GM12875 (cell line): ENCODE measurements at regions not wholly inside any gene's neighbourhood (a gene's known extent, or its start where the extent isn't known, plus 50 kb on each side); places are given as distances from the start of the nearest gene placed in this dataset.
"Not testable (repeated sequence)": the region's sequence is repeated elsewhere in the genome, so short reads cannot be mapped to it uniquely, and the experiment has no call there.

Source experiments
- H3K4me3 ChIP-seq: one replicate; pipeline ENCODE4 v1.5.1; 2011; ENCODE audit warnings: low read depth, low read length, control low read depth
- CTCF ChIP-seq: IDR thresholded peaks from 2 replicates; pipeline ENCODE4 v1.5.1; 2011; ENCODE audit warnings: low read depth, mild to moderate bottlenecking, control low read depth, inconsistent platforms, low read length, moderate library complexity, borderline replicate concordance; ENCODE audit not compliant: insufficient read depth

- no peak overlapping the region for H3K4me3 ChIP-seq
- no peak for TF ChIP-seq CTCF
Observed at GRCh38 chr3:36063992-36064391, 316.3 kb upstream of the STAC start.

- no peak overlapping the region for H3K4me3 ChIP-seq
- TF ChIP-seq CTCF = no peak
Observed at GRCh38 chr3:36065321-36065720, 315.0 kb upstream of the STAC start.

- no peak overlapping the region for H3K4me3 ChIP-seq
Observed at GRCh38 chr3:36075491-36075890, 304.8 kb upstream of the STAC start.

DNA sequence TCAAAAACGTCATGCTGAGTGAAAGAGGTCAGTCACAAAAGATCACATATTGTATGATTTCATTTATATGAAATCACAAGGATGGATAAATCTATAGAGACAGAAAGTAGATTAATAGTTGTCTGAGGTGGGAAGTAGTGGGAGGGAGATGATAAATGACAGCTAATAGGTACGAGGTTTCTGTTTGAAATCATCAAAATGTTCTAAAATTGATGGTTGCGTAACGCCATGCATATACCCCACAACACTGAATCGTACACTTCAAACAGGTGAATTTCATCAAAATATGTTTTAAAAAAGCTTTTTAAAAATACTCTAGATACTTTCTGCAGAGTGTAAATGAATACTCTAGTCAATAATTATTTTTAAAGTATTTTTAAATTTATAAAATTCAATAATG lies 303.0 kb upstream of the STAC start:
- TF ChIP-seq CTCF = no peak
- H3K4me3 ChIP-seq = no peak overlapping the region

More at GRCh38 chr3:36075491-36075890, 304.8 kb upstream of the STAC start:
- TF ChIP-seq CTCF = no peak

DNA sequence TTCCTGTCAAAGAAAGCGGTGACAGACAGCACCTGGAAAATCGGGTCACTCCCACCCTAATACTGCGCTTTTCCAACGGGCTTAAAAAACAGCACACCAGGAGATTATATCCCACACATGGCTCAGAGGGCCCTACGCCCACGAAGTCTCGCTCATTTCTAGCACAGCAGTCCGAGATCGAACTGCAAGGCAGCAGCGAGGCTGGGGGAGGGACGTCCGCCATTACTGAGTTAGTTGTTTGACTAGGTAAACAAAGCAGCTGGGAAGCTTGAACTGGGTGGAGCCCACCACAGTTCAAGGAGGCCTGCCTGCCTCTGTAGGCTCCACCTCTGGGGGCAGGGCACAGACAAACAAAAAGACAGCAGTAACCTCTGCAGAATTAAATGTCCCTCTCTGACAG lies 297.3 kb upstream of the STAC start:
- H3K4me3 ChIP-seq = not testable (repeated sequence)

DNA sequence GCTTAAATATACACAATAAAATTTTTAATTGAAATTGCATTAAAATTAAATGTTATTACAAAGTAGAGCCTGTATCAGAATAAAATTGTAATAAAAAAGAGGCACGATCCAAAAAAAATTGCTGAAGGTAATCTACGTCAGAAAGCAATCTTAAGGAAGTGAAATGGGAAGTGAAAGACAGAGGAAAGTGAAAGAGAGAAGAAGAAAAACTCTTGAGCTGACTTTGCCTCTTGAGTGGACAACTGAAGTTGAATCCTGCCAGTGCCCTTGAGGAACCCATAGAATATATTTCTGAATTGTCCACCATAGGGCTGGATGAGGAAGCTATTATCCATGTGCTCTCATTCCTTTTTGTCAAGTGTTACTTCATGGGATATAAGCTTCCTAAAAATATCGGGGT lies 285.1 kb upstream of the STAC start:
- TF ChIP-seq CTCF = no peak
- H3K4me3 ChIP-seq = no peak overlapping the region

DNA sequence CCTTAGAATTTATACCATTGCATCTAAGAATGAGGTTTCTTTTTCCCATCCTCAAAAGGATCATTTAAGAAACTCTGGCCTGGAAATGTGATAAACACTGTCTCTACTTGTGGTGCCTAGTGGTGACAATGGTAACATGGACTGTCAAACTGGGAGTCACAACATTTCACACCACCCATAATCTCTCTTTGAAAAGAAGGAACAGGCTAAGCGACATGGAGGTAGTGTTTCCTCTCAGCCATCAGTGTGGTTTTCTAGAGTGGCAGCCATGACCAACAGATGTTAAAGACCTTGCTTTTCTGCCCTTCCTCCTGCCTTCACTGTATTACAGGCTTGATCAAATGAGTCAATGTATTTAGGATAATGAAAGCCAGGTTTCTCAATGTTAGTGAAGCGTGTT lies 283.1 kb upstream of the STAC start:
- no peak for TF ChIP-seq CTCF

GRCh38 chr3:36114353-36114752 lies 266.0 kb upstream of the STAC start:
- TF ChIP-seq CTCF = no peak

More for the DNA sequence above, 283.1 kb upstream of the STAC start:
- no peak overlapping the region for H3K4me3 ChIP-seq

More at GRCh38 chr3:36114353-36114752, 266.0 kb upstream of the STAC start:
- no peak overlapping the region for H3K4me3 ChIP-seq
